ENCODE measurements at regions not wholly inside any gene's neighbourhood (a gene's known extent, or its start where the extent isn't known, plus 50 kb on each side); places are given as distances from the start of the nearest gene placed in this dataset.

DNA sequence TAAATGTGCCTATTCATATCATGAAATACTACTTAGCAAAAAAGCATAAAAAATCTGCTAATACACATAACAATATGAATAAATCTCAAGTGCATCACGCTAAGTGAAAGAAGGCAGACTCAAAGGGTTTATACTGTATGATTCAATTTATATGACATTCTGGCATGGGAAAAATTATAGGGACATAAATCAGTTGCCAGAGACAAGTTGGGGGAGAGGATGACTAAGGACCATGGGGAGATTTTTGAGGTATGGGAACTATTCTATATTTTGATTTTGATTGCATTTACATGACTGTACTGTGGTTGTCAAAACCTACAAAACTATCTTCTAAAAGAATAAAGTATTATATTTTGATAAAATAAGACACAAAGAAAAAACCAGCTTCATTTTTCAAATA is 650.3 kb upstream of the NR5A2 start:
- FAIRE-seq (no peak), ATAC-seq (no peak), DNase-seq (ENCODE audit: low spot score) (no peak)
- ChIA-PET CTCF (ENCODE audit: low intra/inter-chr PET ratio, low total read pairs) (no interaction called here), POLR2A (no interaction called here)
- Histone ChIP-seq H3K4me2 (ENCODE audit: low read depth, low read length) (no peak overlapping the region), H3K27ac (ENCODE audit: extremely low read length, insufficient read depth, low read length) (no peak overlapping the region), H3K79me2 (ENCODE audit: insufficient read depth, low read length) (no peaks in the 10 kb centered on the region), H3K4me3 (replicated peaks in 1 of 3; ENCODE audit: insufficient read depth in 1 of 3, low read depth in 2 of 3, low read length in 3 of 3) (no peak overlapping the region), H3K9ac (ENCODE audit: insufficient read depth, low read depth, low read length) (no peak overlapping the region), H3K27me3 (ENCODE audit: control insufficient read depth in 1 of 2, insufficient read depth in 2 of 2, low read length in 2 of 2) (no peaks in the 10 kb centered on the region), H3K9me3 (ENCODE audit: low read length) (peaks cover 21% of the 10 kb centered on the region), H3K4me1 (ENCODE audit: insufficient read depth, low read length) (no peaks in the 10 kb centered on the region), H2AFZ (ENCODE audit: low read length) (no peak overlapping the region), H4K20me1 (ENCODE audit: insufficient read depth, low read length) (no peaks in the 10 kb centered on the region), H3K36me3 (replicated peaks in 1 of 2; ENCODE audit: control insufficient read depth in 1 of 2, insufficient read depth in 2 of 2, low read length in 2 of 2) (no peaks in the 10 kb centered on the region)
- BruUV-seq (replicated peaks), result no TSS peak
- in situ Hi-C loops (cut with HindIII; ENCODE audit: extremely low pct_ligation_motif_present, low pct_unique_long_range_greater_than_20kb), result no loop called here
- 6% methylated on average over 1 of the region's 1 CpG for WGBS (ENCODE audit: low lambda C conversion rate)
- intact Hi-C loops (cut with micrococcal nuclease; ENCODE audit: unreplicated experiment), result no loop called here
- TF ChIP-seq ZC3H13 (CRISPR knock-in tag; IDR thresholded peaks at IDR 0.05) (no peak), ETV5 (CRISPR knock-in tag; IDR thresholded peaks at IDR 0.05; ENCODE audit: borderline replicate concordance) (no peak), GABPB1 (CRISPR knock-in tag; IDR thresholded peaks at IDR 0.05) (no peak), ZNF747 (CRISPR knock-in tag; IDR thresholded peaks at IDR 0.05; ENCODE audit: borderline replicate concordance) (no peak), ZNF564 (CRISPR knock-in tag; IDR thresholded peaks at IDR 0.05) (no peak), CREB3 (CRISPR knock-in tag; IDR thresholded peaks at IDR 0.05) (no peak)

DNA sequence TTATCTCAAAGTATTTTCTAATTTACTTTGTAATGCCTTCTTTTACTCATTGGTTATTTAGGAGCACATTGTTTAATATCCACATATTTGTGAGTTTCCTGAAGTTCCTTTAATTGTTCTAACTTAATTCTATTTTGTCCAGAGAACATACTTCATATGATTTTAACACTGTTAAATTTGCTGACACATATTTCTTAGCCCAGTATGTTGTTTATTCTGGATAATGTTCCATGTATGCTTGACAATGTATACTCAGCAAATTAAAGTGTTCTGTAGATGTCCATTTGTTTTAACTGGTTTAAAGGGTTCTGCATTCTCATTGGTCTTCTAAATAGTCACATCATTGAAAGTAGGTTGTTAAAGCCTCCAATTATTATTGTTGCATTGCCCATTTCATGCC is 643.7 kb upstream of the NR5A2 start:
- ATAC-seq (no peak), FAIRE-seq (no peak)
- POLR2A ChIA-PET, result no interaction called here
- TF ChIP-seq, protein P1, sequence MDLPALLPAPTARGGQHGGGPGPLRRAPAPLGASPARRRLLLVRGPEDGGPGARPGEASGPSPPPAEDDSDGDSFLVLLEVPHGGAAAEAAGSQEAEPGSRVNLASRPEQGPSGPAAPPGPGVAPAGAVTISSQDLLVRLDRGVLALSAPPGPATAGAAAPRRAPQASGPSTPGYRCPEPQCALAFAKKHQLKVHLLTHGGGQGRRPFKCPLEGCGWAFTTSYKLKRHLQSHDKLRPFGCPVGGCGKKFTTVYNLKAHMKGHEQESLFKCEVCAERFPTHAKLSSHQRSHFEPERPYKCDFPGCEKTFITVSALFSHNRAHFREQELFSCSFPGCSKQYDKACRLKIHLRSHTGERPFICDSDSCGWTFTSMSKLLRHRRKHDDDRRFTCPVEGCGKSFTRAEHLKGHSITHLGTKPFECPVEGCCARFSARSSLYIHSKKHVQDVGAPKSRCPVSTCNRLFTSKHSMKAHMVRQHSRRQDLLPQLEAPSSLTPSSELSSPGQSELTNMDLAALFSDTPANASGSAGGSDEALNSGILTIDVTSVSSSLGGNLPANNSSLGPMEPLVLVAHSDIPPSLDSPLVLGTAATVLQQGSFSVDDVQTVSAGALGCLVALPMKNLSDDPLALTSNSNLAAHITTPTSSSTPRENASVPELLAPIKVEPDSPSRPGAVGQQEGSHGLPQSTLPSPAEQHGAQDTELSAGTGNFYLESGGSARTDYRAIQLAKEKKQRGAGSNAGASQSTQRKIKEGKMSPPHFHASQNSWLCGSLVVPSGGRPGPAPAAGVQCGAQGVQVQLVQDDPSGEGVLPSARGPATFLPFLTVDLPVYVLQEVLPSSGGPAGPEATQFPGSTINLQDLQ (CRISPR knock-in tag; IDR thresholded peaks at IDR 0.05), result no peak
- TF ChIP-seq ZNF484 (CRISPR knock-in tag; IDR thresholded peaks at IDR 0.05; ENCODE audit: borderline replicate concordance, low read depth), result no peak
- peak; percentile 58 for TF ChIP-seq MAFF (IDR thresholded peaks at IDR 0.05; ENCODE audit: low read depth, low read length)
- TF ChIP-seq MAFK (conservative IDR thresholded peaks at IDR 0.05 in 1 of 2, IDR thresholded peaks at IDR 0.05 in 1 of 2; ENCODE audit: low read length in 2 of 2), result peak in 1 of 2 experiments; percentile 66; a peak in 3 of 4 replicates
- no peak for TF ChIP-seq NFATC3 (CRISPR knock-in tag; IDR thresholded peaks at IDR 0.05)
- no peak for TF ChIP-seq ZNF337 (CRISPR knock-in tag; IDR thresholded peaks at IDR 0.05; ENCODE audit: borderline replicate concordance, low read depth)
- no peak for TF ChIP-seq ATF4 (CRISPR knock-in tag; IDR thresholded peaks at IDR 0.05)
- TF ChIP-seq, protein P2, sequence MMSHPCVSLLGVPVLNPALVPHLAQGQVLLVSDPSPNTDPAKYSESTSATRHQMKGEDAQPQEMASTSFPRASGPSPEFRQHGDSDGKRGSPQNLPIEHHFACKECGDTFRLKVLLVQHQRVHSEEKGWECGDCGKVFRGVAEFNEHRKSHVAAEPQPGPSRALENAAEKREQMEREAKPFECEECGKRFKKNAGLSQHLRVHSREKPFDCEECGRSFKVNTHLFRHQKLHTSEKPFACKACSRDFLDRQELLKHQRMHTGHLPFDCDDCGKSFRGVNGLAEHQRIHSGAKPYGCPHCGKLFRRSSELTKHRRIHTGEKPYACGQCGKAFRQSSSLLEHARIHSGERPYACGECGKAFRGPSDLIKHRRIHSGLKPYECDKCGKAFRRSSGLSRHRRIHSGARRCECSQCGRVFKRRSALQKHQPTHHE (CRISPR knock-in tag; IDR thresholded peaks at IDR 0.05; ENCODE audit: borderline replicate concordance), result no peak
- TF ChIP-seq GATAD2A (CRISPR knock-in tag; IDR thresholded peaks at IDR 0.05), result no peak

More for the DNA sequence above, 643.7 kb upstream of the NR5A2 start:
- no peaks in the 10 kb centered on the region for H4K20me1 ChIP-seq (ENCODE audit: insufficient read depth, low read length)
- CTCF ChIA-PET (ENCODE audit: low intra/inter-chr PET ratio, low total read pairs), result no interaction called here
- no TSS peak for BruUV-seq (replicated peaks)
- no peak for DNase-seq (ENCODE audit: low spot score)
- no peaks in the 10 kb centered on the region for H3K27me3 ChIP-seq (ENCODE audit: control insufficient read depth in 1 of 2, insufficient read depth in 2 of 2, low read length in 2 of 2)
- H3K36me3 ChIP-seq (replicated peaks in 1 of 2; ENCODE audit: control insufficient read depth in 1 of 2, insufficient read depth in 2 of 2, low read length in 2 of 2), result no peaks in the 10 kb centered on the region
- no peak overlapping the region for H3K9ac ChIP-seq (ENCODE audit: insufficient read depth, low read depth, low read length)
- in situ Hi-C loops (cut with HindIII; ENCODE audit: extremely low pct_ligation_motif_present, low pct_unique_long_range_greater_than_20kb) (no loop called here), intact Hi-C loops (cut with micrococcal nuclease; ENCODE audit: unreplicated experiment) (no loop called here)
- H3K4me2 ChIP-seq (ENCODE audit: low read depth, low read length), result no peak overlapping the region
- no peaks in the 10 kb centered on the region for H3K79me2 ChIP-seq (ENCODE audit: insufficient read depth, low read length)
- H3K4me3 ChIP-seq (replicated peaks in 1 of 3; ENCODE audit: insufficient read depth in 1 of 3, low read depth in 2 of 3, low read length in 3 of 3), result no peak overlapping the region
- no peaks in the 10 kb centered on the region for H3K4me1 ChIP-seq (ENCODE audit: insufficient read depth, low read length)
- no peak overlapping the region for H2AFZ ChIP-seq (ENCODE audit: low read length)
- no peak overlapping the region for H3K27ac ChIP-seq (ENCODE audit: extremely low read length, insufficient read depth, low read length)
- H3K9me3 ChIP-seq (ENCODE audit: low read length), result peaks cover 10% of the 10 kb centered on the region; the same call in 1 of the 2 replicates
